Neural progenitor cell (in vitro differentiated cells): ENCODE measurements at regions not wholly inside any gene's neighbourhood (a gene's known extent, or its start where the extent isn't known, plus 50 kb on each side); places are given as distances from the start of the nearest gene placed in this dataset.

Source experiments
- DNase-seq: peaks from one replicate; pipeline ENCODE4 v3.0.0-alpha.2; 2016; ENCODE audit warnings: low spot score
- H2AFZ ChIP-seq: fragments of 200-600 bp; sonication (generic); replicated peaks from 2 replicates; pipeline ENCODE4 v1.6.1; 2016; ENCODE audit warnings: antibody characterized with exemption
- H3F3A ChIP-seq: fragments of 200-600 bp; sonication (generic); 2 replicates; pipeline ENCODE4 v1.6.1; 2016; ENCODE audit warnings: antibody characterized with exemption, low read depth
- H3K27ac ChIP-seq: fragments of 200-600 bp; sonication (generic); 2 replicates; pipeline ENCODE4 v1.5.1; 2016; ENCODE audit warnings: mild to moderate bottlenecking
- H3K27me3 ChIP-seq: fragments of 200-600 bp; sonication (generic); 2 replicates; pipeline ENCODE4 v1.6.1; 2016; ENCODE audit warnings: mild to moderate bottlenecking, moderate library complexity
- H3K36me3 ChIP-seq: fragments of 200-600 bp; sonication (generic); 2 replicates; pipeline ENCODE4 v1.5.1; 2016
- H3K4me1 ChIP-seq: fragments of 200-600 bp; sonication (generic); 2 replicates; pipeline ENCODE4 v1.6.1; 2016; ENCODE audit warnings: mixed run types
- H3K4me2 ChIP-seq: fragments of 200-600 bp; sonication (generic); 2 replicates; pipeline ENCODE4 v1.6.1; 2016
- H3K4me3 ChIP-seq: fragments of 200-600 bp; sonication (generic); 2 replicates; pipeline ENCODE4 v1.5.1; 2016
- H3K79me2 ChIP-seq: fragments of 200-600 bp; sonication (generic); 2 replicates; pipeline ENCODE4 v1.6.1; 2016; ENCODE audit warnings: low read depth
- H3K9ac ChIP-seq: fragments of 200-600 bp; sonication (generic); 2 replicates; pipeline ENCODE4 v1.6.1; 2016
- H3K9me3 ChIP-seq: fragments of 200-600 bp; sonication (generic); 2 replicates; pipeline ENCODE4 v1.5.1; 2016; ENCODE audit warnings: low read depth
- H4K20me1 ChIP-seq: fragments of 200-600 bp; sonication (generic); 2 replicates; pipeline ENCODE4 v1.6.1; 2016; ENCODE audit warnings: low read depth
- H3K27ac Mint-ChIP-seq: 3 replicates; pipeline ENCODE4 v1.8.0; 2021; ENCODE audit warnings: mixed read lengths
- H3K27me3 Mint-ChIP-seq: 2 replicates; pipeline ENCODE4 v1.8.0; 2022; ENCODE audit warnings: low read depth, mild to moderate bottlenecking, inconsistent platforms, moderate library complexity, mixed read lengths; ENCODE audit not compliant: insufficient read depth
- H3K36me3 Mint-ChIP-seq: 3 replicates; pipeline ENCODE4 v1.8.0; 2021; ENCODE audit warnings: mixed read lengths
- H3K4me1 Mint-ChIP-seq: 3 replicates; pipeline ENCODE4 v1.8.0; 2021; ENCODE audit warnings: mixed read lengths
- H3K4me3 Mint-ChIP-seq: 3 replicates; pipeline ENCODE4 v1.8.0; 2021; ENCODE audit warnings: mild to moderate bottlenecking, moderate library complexity, mixed read lengths
- H3K9me3 Mint-ChIP-seq: 3 replicates; pipeline ENCODE4 v1.8.0; 2020; ENCODE audit warnings: mixed read lengths
- CTCF ChIP-seq: fragments of 200-600 bp; sonication (generic); IDR thresholded peaks from 2 replicates; pipeline ENCODE4 v1.5.1; 2017; ENCODE audit warnings: antibody characterized with exemption, mild to moderate bottlenecking
- EZH2 ChIP-seq: fragments of 200-600 bp; sonication (generic); IDR thresholded peaks from 2 replicates; pipeline ENCODE4 v1.6.1; 2017; ENCODE audit warnings: antibody characterized with exemption, mild to moderate bottlenecking, moderate library complexity
- EZH2phosphoT487 ChIP-seq: fragments of 200-600 bp; sonication (generic); IDR thresholded peaks from 2 replicates; pipeline ENCODE4 v1.6.1; 2017; ENCODE audit warnings: antibody characterized with exemption

- H3K27me3 ChIP-seq, result no peaks in the 10 kb centered on the region
- H3K9ac ChIP-seq, result no peak overlapping the region
Observed at GRCh38 chr1:232878086-232878485, 72.3 kb upstream of the NTPCR start.

GRCh38 chr1:232880354-232880753 is 70.1 kb upstream of the NTPCR start:
- Histone ChIP-seq H4K20me1 (no peaks in the 10 kb centered on the region), H3F3A (no peaks in the 10 kb centered on the region), H3K36me3 (no peaks in the 10 kb centered on the region), H2AFZ (no peak overlapping the region), H3K79me2 (no peaks in the 10 kb centered on the region), H3K4me2 (no peak overlapping the region), H3K4me3 (no peak overlapping the region), H3K4me1 (no peaks in the 10 kb centered on the region), H3K9me3 (no peaks in the 10 kb centered on the region), H3K9ac (no peak overlapping the region), H3K27me3 (no peaks in the 10 kb centered on the region), H3K27ac (no peak overlapping the region)
- H3K27ac Mint-ChIP-seq, result no peak overlapping the region
- peaks cover 6% of the 10 kb centered on the region for H3K27me3 Mint-ChIP-seq
- H3K4me3 Mint-ChIP-seq, result no peak overlapping the region
- TF ChIP-seq EZH2phosphoT487, result no peak
- no peak for TF ChIP-seq EZH2
- TF ChIP-seq CTCF, result peak; percentile 71
- peaks cover 10% of the 10 kb centered on the region for H3K4me1 Mint-ChIP-seq
- peak; percentile 40 for DNase-seq
- H3K9me3 Mint-ChIP-seq, result peaks cover 5% of the 10 kb centered on the region
- no peaks in the 10 kb centered on the region for H3K36me3 Mint-ChIP-seq

More at GRCh38 chr1:232878086-232878485, 72.3 kb upstream of the NTPCR start:
- H3K4me3 ChIP-seq, result no peak overlapping the region
- H4K20me1 ChIP-seq, result no peaks in the 10 kb centered on the region
- Mint-ChIP-seq H3K9me3 (peaks cover 5% of the 10 kb centered on the region), H3K27me3 (peaks cover 12% of the 10 kb centered on the region), H3K36me3 (no peaks in the 10 kb centered on the region), H3K4me3 (no peak overlapping the region), H3K4me1 (peaks cover 19% of the 10 kb centered on the region), H3K27ac (no peak overlapping the region)
- no peak overlapping the region for H2AFZ ChIP-seq
- no peak overlapping the region for H3K27ac ChIP-seq
- no peaks in the 10 kb centered on the region for H3K79me2 ChIP-seq
- H3K4me2 ChIP-seq, result no peak overlapping the region
- H3F3A ChIP-seq, result no peaks in the 10 kb centered on the region
- TF ChIP-seq CTCF (no peak), EZH2phosphoT487 (no peak), EZH2 (no peak)
- H3K9me3 ChIP-seq, result no peaks in the 10 kb centered on the region
- DNase-seq, result no peak
- H3K36me3 ChIP-seq, result no peaks in the 10 kb centered on the region
- H3K4me1 ChIP-seq, result no peaks in the 10 kb centered on the region

DNA sequence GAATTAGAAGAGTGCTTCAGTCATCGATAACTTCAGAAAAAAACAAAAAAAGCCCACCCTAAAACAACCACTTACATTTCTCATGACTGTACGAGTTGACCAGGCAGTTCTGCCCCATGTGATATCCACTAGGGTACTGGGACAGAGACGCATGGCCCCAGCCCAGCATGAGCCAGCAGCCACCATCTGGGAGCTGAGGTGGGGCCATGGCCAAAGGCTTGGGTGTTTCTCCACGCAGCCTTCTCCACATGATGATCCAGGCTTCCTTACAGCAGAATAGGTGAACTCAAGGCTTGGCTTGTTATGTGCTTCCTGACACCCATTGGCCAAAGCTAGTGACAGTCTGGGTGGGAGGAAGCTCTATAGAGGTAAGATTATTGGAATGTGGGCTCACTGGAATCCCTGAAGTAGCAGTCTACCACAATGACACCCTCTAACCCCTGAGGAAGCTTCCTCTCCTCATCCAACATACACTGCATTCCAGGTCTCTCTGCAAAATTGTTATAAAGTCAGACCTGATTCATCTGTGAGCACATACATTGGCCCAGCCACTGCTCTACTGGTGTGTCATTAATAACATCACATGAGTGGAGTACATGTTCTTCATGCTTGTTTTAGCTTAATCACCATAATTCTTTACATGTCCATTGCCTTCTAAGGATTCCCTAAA is 66.3 kb upstream of the NTPCR start:
- Mint-ChIP-seq H3K27me3 (peaks cover 4% of the 10 kb centered on the region), H3K4me3 (no peak overlapping the region), H3K36me3 (no peaks in the 10 kb centered on the region), H3K9me3 (no peaks in the 10 kb centered on the region), H3K4me1 (no peaks in the 10 kb centered on the region), H3K27ac (no peak overlapping the region)
- Histone ChIP-seq H3K36me3 (no peaks in the 10 kb centered on the region), H3K4me2 (no peak overlapping the region), H3K4me3 (no peak overlapping the region), H3K27me3 (no peaks in the 10 kb centered on the region), H3F3A (no peaks in the 10 kb centered on the region), H3K9me3 (no peaks in the 10 kb centered on the region), H3K9ac (no peak overlapping the region), H4K20me1 (no peaks in the 10 kb centered on the region), H3K4me1 (no peaks in the 10 kb centered on the region), H3K79me2 (no peaks in the 10 kb centered on the region), H2AFZ (no peak overlapping the region), H3K27ac (no peak overlapping the region)
- no peak for DNase-seq
- TF ChIP-seq EZH2phosphoT487, result no peak
- TF ChIP-seq EZH2, result no peak
- TF ChIP-seq CTCF, result no peak
